HG02885 (cell line): ENCODE measurements at regions not wholly inside any gene's neighbourhood (a gene's known extent, or its start where the extent isn't known, plus 50 kb on each side); places are given as distances from the start of the nearest gene placed in this dataset.

ENCODE experiments used
- ATAC-seq: cut with Tn5 transposase; IDR thresholded peaks from one replicate; pipeline ENCODE4 v1.9.1; 2021; ENCODE audit warnings: mild to moderate bottlenecking; ENCODE audit not compliant: unreplicated experiment, poor library complexity

GRCh38 chr12:127393465-127393864 lies 873.5 kb upstream of the TMEM132C start:
- ATAC-seq: no peak

GRCh38 chr12:127393896-127394295 lies 873.1 kb upstream of the TMEM132C start:
- no peak for ATAC-seq

GRCh38 chr12:127396734-127397133 lies 870.2 kb upstream of the TMEM132C start:
- ATAC-seq: no peak

GRCh38 chr12:127398016-127398710 lies 868.8 kb upstream of the TMEM132C start:
- ATAC-seq: no peak

GRCh38 chr12:127399451-127399850 lies 867.5 kb upstream of the TMEM132C start:
- ATAC-seq: no peak

- no peak for ATAC-seq
These were observed 866.7 kb upstream of the TMEM132C start for GRCh38 chr12:127400221-127400620.

GRCh38 chr12:127401005-127401404 lies 866.0 kb upstream of the TMEM132C start:
- ATAC-seq: no peak

- no peak for ATAC-seq
These were observed 865.4 kb upstream of the TMEM132C start for GRCh38 chr12:127401536-127401935.

GRCh38 chr12:127411166-127411915 lies 855.6 kb upstream of the TMEM132C start:
- ATAC-seq: no peak

GRCh38 chr12:127411981-127412380 lies 855.0 kb upstream of the TMEM132C start:
- ATAC-seq: no peak

GRCh38 chr12:127412866-127413265 lies 854.1 kb upstream of the TMEM132C start:
- ATAC-seq: no peak

GRCh38 chr12:127414186-127414585 lies 852.8 kb upstream of the TMEM132C start:
- ATAC-seq: no peak

- no peak for ATAC-seq
These were observed 852.3 kb upstream of the TMEM132C start for GRCh38 chr12:127414636-127415035.

GRCh38 chr12:127416796-127417195 lies 850.2 kb upstream of the TMEM132C start:
- ATAC-seq: no peak

GRCh38 chr12:127419111-127419510 lies 847.9 kb upstream of the TMEM132C start:
- no peak for ATAC-seq

GRCh38 chr12:127421614-127422013 lies 845.4 kb upstream of the TMEM132C start:
- ATAC-seq: no peak

- ATAC-seq: no peak
These were observed 843.9 kb upstream of the TMEM132C start for GRCh38 chr12:127422935-127423566.

GRCh38 chr12:127425474-127425873 lies 841.5 kb upstream of the TMEM132C start:
- ATAC-seq: no peak

GRCh38 chr12:127428420-127428819 lies 838.5 kb upstream of the TMEM132C start:
- ATAC-seq: no peak

GRCh38 chr12:127429551-127430285 lies 837.3 kb upstream of the TMEM132C start:
- no peak for ATAC-seq

- no peak for ATAC-seq
These were observed 836.6 kb upstream of the TMEM132C start for GRCh38 chr12:127430401-127430800.
